ENCODE measurements at regions not wholly inside any gene's neighbourhood (a gene's known extent, or its start where the extent isn't known, plus 50 kb on each side); places are given as distances from the start of the nearest gene placed in this dataset.

GRCh38 chr16:60199150-60199549 is 1465.0 kb upstream of the GOT2 start:
- no peak for TF ChIP-seq CTCF (IDR thresholded peaks at IDR 0.05)
- no peak for TF ChIP-seq POLR2A (IDR thresholded peaks at IDR 0.05)
- no peak for TF ChIP-seq POLR2AphosphoS5 (IDR thresholded peaks at IDR 0.05)
